ENCODE measurements at regions not wholly inside any gene's neighbourhood (a gene's known extent, or its start where the extent isn't known, plus 50 kb on each side); places are given as distances from the start of the nearest gene placed in this dataset.

DNA sequence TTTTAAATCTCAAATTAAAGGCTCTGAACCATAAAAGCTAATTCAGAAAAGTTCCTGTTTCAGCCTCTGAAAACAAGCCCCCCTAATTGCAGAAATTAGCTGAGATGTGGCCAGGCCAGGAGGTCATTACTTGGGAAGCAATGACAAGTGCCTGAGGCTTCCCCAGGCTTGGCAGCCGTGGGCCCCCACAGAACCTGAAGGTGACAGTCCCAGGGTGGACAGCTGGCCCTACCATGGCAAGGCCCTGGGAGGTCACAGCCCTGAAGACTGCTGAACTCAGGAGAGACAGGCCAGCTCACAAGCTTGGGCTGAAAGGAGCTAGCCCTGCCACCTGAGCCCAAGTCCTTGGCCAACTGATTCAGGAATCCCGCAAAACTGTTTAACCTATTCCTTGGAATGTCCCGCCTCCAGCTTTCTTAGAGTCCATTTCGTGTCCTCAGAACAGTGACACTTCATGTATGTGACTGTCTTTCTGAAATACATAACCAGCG, 54.3 kb upstream of the PKDCC start:
- H3K4me3 Mint-ChIP-seq, result no peak overlapping the region
- no peak overlapping the region for H3K27ac Mint-ChIP-seq
- no peaks in the 10 kb centered on the region for H3K4me1 Mint-ChIP-seq (ENCODE audit: low read depth)

DNA sequence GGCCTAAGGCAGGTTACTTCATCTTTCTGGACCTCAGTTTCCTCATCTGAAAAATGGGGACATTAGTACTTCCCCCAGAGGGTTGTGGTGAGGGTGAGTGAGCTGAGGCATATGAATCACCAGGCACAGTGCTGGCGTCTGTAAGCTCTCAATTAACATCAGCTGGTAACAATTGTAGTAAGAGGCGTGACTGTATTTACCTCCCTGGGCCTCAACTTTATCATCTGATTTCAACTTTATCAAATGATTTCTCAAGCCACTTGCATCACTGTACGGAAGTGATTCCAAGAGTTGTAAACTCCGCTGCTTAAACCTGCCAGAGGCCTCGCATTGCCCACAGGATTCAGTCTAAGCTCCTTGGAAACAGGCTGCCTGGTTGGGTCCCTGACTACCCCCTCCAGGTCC, 53.6 kb upstream of the PKDCC start:
- Mint-ChIP-seq H3K9me3 (ENCODE audit: low read depth) (no peaks in the 10 kb centered on the region), H3K36me3 (no peaks in the 10 kb centered on the region), H3K4me1 (ENCODE audit: low read depth) (no peaks in the 10 kb centered on the region), H3K27ac (no peak overlapping the region), H3K4me3 (no peak overlapping the region), H3K27me3 (peaks cover 7% of the 10 kb centered on the region)

More for the DNA sequence above, 54.3 kb upstream of the PKDCC start:
- Mint-ChIP-seq H3K36me3 (no peaks in the 10 kb centered on the region), H3K9me3 (ENCODE audit: low read depth) (no peaks in the 10 kb centered on the region), H3K27me3 (peaks cover 10% of the 10 kb centered on the region)

DNA sequence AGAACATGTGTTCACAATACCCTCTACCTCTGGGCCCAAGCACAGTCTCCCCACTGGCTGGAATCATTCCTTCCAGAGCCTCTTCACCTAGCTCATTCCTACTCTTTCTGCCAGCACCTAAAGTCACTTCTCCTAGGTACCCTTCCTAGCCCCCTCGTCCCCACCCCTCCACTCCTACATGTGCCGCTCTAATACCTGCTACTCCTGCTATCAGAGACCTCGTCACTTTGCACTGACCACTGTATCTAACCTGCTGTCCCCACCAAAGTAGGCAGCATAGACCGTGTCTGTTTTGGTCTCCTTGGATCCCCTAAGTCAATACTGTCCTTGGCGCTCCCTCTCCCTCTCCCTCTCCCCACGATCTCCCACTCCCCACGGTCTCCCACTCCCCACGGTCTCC, 53.2 kb upstream of the PKDCC start:
- Mint-ChIP-seq H3K9me3 (ENCODE audit: low read depth) (no peaks in the 10 kb centered on the region), H3K27me3 (peaks cover 5% of the 10 kb centered on the region), H3K4me3 (no peak overlapping the region), H3K36me3 (no peaks in the 10 kb centered on the region), H3K27ac (no peak overlapping the region), H3K4me1 (ENCODE audit: low read depth) (no peaks in the 10 kb centered on the region)

DNA sequence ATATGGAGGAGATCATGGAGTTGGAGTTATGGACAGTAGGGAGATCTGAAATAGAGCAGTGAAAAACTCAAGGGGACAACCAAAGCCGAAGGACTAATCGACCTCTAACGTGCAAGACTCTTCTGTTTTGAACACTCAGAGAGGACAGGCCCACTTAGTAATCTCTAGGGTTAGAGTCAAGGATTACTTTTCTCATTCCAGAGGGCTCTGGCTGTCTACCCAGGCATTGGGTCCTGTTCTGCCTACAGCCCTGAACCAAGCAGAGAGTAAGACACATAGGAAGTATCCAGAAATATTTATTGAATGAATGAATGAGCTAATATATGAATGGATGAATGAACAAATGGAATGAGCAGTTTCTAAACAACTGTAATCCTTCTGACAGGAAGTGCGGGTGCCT, 50.3 kb upstream of the PKDCC start:
- H3K27me3 Mint-ChIP-seq, result peaks cover 2% of the 10 kb centered on the region
- H3K9me3 Mint-ChIP-seq (ENCODE audit: low read depth), result no peaks in the 10 kb centered on the region
- no peak overlapping the region for H3K27ac Mint-ChIP-seq
- H3K4me3 Mint-ChIP-seq, result no peak overlapping the region
- no peaks in the 10 kb centered on the region for H3K36me3 Mint-ChIP-seq
- no peaks in the 10 kb centered on the region for H3K4me1 Mint-ChIP-seq (ENCODE audit: low read depth)
